ENCODE measurements at regions not wholly inside any gene's neighbourhood (a gene's known extent, or its start where the extent isn't known, plus 50 kb on each side); places are given as distances from the start of the nearest gene placed in this dataset.

GRCh38 chr22:44442186-44442815, 55.7 kb downstream of the RTL6 start:
- DNase-seq (ENCODE audit: low spot score), result no peak

GRCh38 chr22:44441401-44442185, 56.4 kb downstream of the RTL6 start:
- no peak for DNase-seq (ENCODE audit: low spot score)

- DNase-seq (ENCODE audit: low spot score), result no peak
Measured at GRCh38 chr22:44440224-44441160, 57.5 kb downstream of the RTL6 start.

GRCh38 chr22:44439356-44440223, 58.4 kb downstream of the RTL6 start:
- DNase-seq (ENCODE audit: low spot score), result no peak

GRCh38 chr22:44438481-44439131, 59.4 kb downstream of the RTL6 start:
- DNase-seq (ENCODE audit: low spot score), result no peak

- no peak for DNase-seq (ENCODE audit: low spot score)
Measured at GRCh38 chr22:44438056-44438455, 60.0 kb downstream of the RTL6 start.

- no peak for DNase-seq (ENCODE audit: low spot score)
Measured at GRCh38 chr22:44437216-44438055, 60.6 kb downstream of the RTL6 start.

- DNase-seq (ENCODE audit: low spot score), result no peak
Measured at GRCh38 chr22:44436736-44437135, 61.3 kb downstream of the RTL6 start.

- no peak for DNase-seq (ENCODE audit: low spot score)
Measured at GRCh38 chr22:44431256-44431655, 66.8 kb downstream of the RTL6 start.

GRCh38 chr22:44430716-44431115, 67.3 kb downstream of the RTL6 start:
- DNase-seq (ENCODE audit: low spot score), result no peak

- DNase-seq (ENCODE audit: low spot score), result no peak
Measured at GRCh38 chr22:44429941-44430587, 68.0 kb downstream of the RTL6 start.

GRCh38 chr22:44428941-44429830, 68.8 kb downstream of the RTL6 start:
- DNase-seq (ENCODE audit: low spot score), result no peak

- no peak for DNase-seq (ENCODE audit: low spot score)
Measured at GRCh38 chr22:44427611-44428470, 70.2 kb downstream of the RTL6 start.

GRCh38 chr22:44426981-44427380, 71.1 kb downstream of the RTL6 start:
- DNase-seq (ENCODE audit: low spot score), result no peak

- no peak for DNase-seq (ENCODE audit: low spot score)
Measured at GRCh38 chr22:44425694-44426045, 72.4 kb downstream of the RTL6 start.

GRCh38 chr22:44424867-44425693, 73.0 kb downstream of the RTL6 start:
- DNase-seq (ENCODE audit: low spot score), result no peak

- no peak for DNase-seq (ENCODE audit: low spot score)
Measured at GRCh38 chr22:44424359-44424682, 73.7 kb downstream of the RTL6 start.
